ENCODE measurements at regions not wholly inside any gene's neighbourhood (a gene's known extent, or its start where the extent isn't known, plus 50 kb on each side); places are given as distances from the start of the nearest gene placed in this dataset.

- POLR2A ChIA-PET (ENCODE audit: unreplicated experiment) = no interaction called here
- no peak overlapping the region for H2BK15ac ChIP-seq (ENCODE audit: low read depth, low read length)
- H3K27ac ChIP-seq (ENCODE audit: insufficient read depth, low read length) = no peak overlapping the region
- no peak overlapping the region for H2AK5ac ChIP-seq (ENCODE audit: low read depth, low read length)
- no peak overlapping the region for H4K8ac ChIP-seq (ENCODE audit: low read depth in 2 of 2, low read length in 2 of 2)
- no peak overlapping the region for H3K56ac ChIP-seq (ENCODE audit: extremely low read depth, insufficient read depth, low read length)
- no peaks in the 10 kb centered on the region for H3K9me1 ChIP-seq (ENCODE audit: insufficient read depth, low read length)
- H3K4me3 ChIP-seq (ENCODE audit: insufficient read depth, low read depth, low read length) = no peak overlapping the region
- no peak overlapping the region for H3K14ac ChIP-seq (replicated peaks; ENCODE audit: low read depth, low read length)
- no peak overlapping the region for H4K91ac ChIP-seq (ENCODE audit: insufficient read depth, low read depth, low read length)
- dilution Hi-C loops (cut with HindIII; ENCODE audit: low sequenced_read_pairs, unreplicated experiment) (no loop called here), in situ Hi-C loops (cut with MboI; ENCODE audit: low sequenced_read_pairs) (no loop called here), intact Hi-C loops (cut with micrococcal nuclease) (no loop called here)
- ATAC-seq (ENCODE audit: low read depth) = no peak
- H2BK120ac ChIP-seq (ENCODE audit: low read depth, low read length) = no peak overlapping the region
- no peak overlapping the region for H3K18ac ChIP-seq (ENCODE audit: low read depth, low read length)
- H2AFZ ChIP-seq (replicated peaks; ENCODE audit: low read length, poor library complexity) = no peak overlapping the region
- H4K5ac ChIP-seq (ENCODE audit: low read depth, low read length) = no peak overlapping the region
- H3K9ac ChIP-seq (ENCODE audit: low read depth, low read length) = no peak overlapping the region
- H3K4me2 ChIP-seq (ENCODE audit: low read depth, low read length) = no peak overlapping the region
- no peaks in the 10 kb centered on the region for H3K27me3 ChIP-seq (ENCODE audit: control insufficient read depth, insufficient read depth, low read length)
- H3K23ac ChIP-seq (ENCODE audit: low read depth, low read length) = no peak overlapping the region
- no peaks in the 10 kb centered on the region for H3K4me1 ChIP-seq (ENCODE audit: control insufficient read depth, insufficient read depth, low read length)
- TF ChIP-seq MXI1 (IDR thresholded peaks at IDR 0.05; ENCODE audit: borderline replicate concordance, low read depth, low read length) (no peak), MAZ (IDR thresholded peaks at IDR 0.05; ENCODE audit: borderline replicate concordance, low read depth, low read length) (no peak), ELK1 (IDR thresholded peaks at IDR 0.05; ENCODE audit: borderline replicate concordance, low read depth, low read length) (no peak), CEBPB (IDR thresholded peaks at IDR 0.05; ENCODE audit: low read depth, low read length) (no peak), RFX5 (IDR thresholded peaks at IDR 0.05; ENCODE audit: low read depth, low read length) (no peak), RAD21 (IDR thresholded peaks at IDR 0.05; ENCODE audit: low read length) (no peak), POLR2A (IDR thresholded peaks at IDR 0.05; ENCODE audit: low read depth, low read length) (no peak), MAFK (IDR thresholded peaks at IDR 0.05; ENCODE audit: low read depth, low read length) (no peak), RCOR1 (IDR thresholded peaks at IDR 0.05; ENCODE audit: insufficient replicate concordance, low read length) (no peak), SMC3 (IDR thresholded peaks at IDR 0.05; ENCODE audit: low read depth, low read length) (no peak), FOS (IDR thresholded peaks at IDR 0.05; ENCODE audit: low read depth, low read length) (no peak), NFE2L2 (IDR thresholded peaks at IDR 0.05; ENCODE audit: low read depth, low read length) (no peak), USF2 (IDR thresholded peaks at IDR 0.05; ENCODE audit: low read depth, low read length) (no peak), CHD1 (IDR thresholded peaks at IDR 0.05; ENCODE audit: low read depth, low read length) (no peak), CTCF (conservative IDR thresholded peaks at IDR 0.05; ENCODE audit: low read depth, low read length) (no peak), BHLHE40 (IDR thresholded peaks at IDR 0.05; ENCODE audit: low read depth, low read length) (no peak)
- BruUV-seq (replicated peaks) = no TSS peak
- no peak overlapping the region for H2BK5ac ChIP-seq (ENCODE audit: low read depth, low read length, poor library complexity, severe bottlenecking)
- H2AK9ac ChIP-seq (replicated peaks; ENCODE audit: low read depth, low read length, poor library complexity) = no peak overlapping the region
- no peak overlapping the region for H3K4ac ChIP-seq (ENCODE audit: low read depth, low read length)
- H3K36me3 ChIP-seq (ENCODE audit: control insufficient read depth, insufficient read depth, low read length) = no peaks in the 10 kb centered on the region
- H4K20me1 ChIP-seq (ENCODE audit: insufficient read depth, low read length) = no peaks in the 10 kb centered on the region
- no peak for DNase-seq
- no peak overlapping the region for H2BK20ac ChIP-seq (ENCODE audit: low read depth, low read length)
- no peaks in the 10 kb centered on the region for H3K9me3 ChIP-seq (ENCODE audit: control insufficient read depth, insufficient read depth, low read length)
- no peaks in the 10 kb centered on the region for H3K79me1 ChIP-seq (ENCODE audit: low read depth in 1 of 2, low read length in 2 of 2)
- CTCF ChIA-PET = no interaction called here
These were observed 166.9 kb upstream of the PDE4D start for GRCh38 chr5:60060389-60060788.
